ENCODE measurements at regions not wholly inside any gene's neighbourhood (a gene's known extent, or its start where the extent isn't known, plus 50 kb on each side); places are given as distances from the start of the nearest gene placed in this dataset.

- TF ChIP-seq CTCF (IDR thresholded peaks at IDR 0.05) (no peak), POLR2A (IDR thresholded peaks at IDR 0.05) (no peak)
Measured at GRCh38 chr11:134862587-134863195, 450.6 kb upstream of the B3GAT1 start.

Measured in thyroid gland (tissue), 4 donors.